ENCODE measurements at regions not wholly inside any gene's neighbourhood (a gene's known extent, or its start where the extent isn't known, plus 50 kb on each side); places are given as distances from the start of the nearest gene placed in this dataset.
"Not testable (repeated sequence)": the region's sequence is repeated elsewhere in the genome, so short reads cannot be mapped to it uniquely, and the experiment has no call there.

DNA sequence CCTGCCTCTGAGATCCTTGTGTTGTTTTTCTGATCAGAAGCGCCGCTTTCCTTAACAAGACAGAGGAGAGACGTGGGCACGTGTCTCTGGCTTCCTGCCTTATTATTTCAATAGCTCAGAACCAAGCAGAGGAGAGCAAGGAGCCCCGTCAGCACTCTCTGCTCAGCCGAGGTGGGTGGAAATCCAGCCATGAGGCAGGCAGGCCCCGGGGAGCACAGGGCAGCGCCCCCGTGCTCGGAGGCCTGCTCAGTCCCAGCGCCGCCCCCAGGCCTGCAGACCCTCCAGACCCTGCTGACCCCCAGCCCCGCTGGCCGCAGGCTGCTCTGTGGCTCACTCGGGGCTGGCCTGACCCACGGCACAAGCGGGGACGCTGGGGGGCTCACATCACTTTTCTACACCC is 162.8 kb downstream of the BRD1 start:
- Mint-ChIP-seq H3K36me3 (peaks cover 2% of the 10 kb centered on the region), H3K27me3 (peaks cover 5% of the 10 kb centered on the region), H3K27ac (no peak overlapping the region), H3K9me3 (peaks cover 3% of the 10 kb centered on the region), H3K4me1 (peaks cover 15% of the 10 kb centered on the region), H3K4me3 (no peak overlapping the region)
- DNase-seq (ENCODE audit: low spot score in 2 of 2) (no peak), ATAC-seq (ENCODE audit: low read depth) (no peak)

DNA sequence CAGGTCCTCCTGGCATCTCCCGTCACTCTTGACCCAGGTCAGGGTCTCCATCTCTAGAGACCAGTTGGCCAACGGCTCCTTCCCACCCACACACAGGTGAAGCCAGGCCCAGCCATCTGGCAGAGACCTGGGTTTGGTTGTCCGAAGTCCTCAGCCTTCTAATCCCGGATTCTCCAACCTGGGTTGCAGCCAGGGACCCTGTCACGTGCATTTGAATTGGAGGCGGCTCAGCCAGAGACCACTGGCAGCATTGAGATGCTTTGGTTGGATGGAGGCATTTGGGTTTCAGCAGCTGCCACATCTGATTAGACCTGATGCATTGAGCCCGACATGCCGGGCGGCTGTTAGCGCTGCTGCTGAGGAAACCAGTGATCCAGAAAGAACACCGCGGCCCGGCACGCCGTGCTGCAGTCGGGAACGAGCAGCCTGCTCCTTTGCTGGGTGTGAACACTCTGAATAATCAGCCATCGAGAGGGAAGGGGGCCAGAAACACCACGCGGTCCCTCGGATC is 163.2 kb downstream of the BRD1 start:
- no peak overlapping the region for H3K27ac Mint-ChIP-seq
- H3K9me3 Mint-ChIP-seq = peaks cover 3% of the 10 kb centered on the region
- DNase-seq (ENCODE audit: low spot score in 2 of 2) (no peak), ATAC-seq (ENCODE audit: low read depth) (no peak)
- peaks cover 15% of the 10 kb centered on the region for H3K4me1 Mint-ChIP-seq
- H3K4me3 Mint-ChIP-seq = no peak overlapping the region
- H3K27me3 Mint-ChIP-seq = peaks cover 5% of the 10 kb centered on the region
- H3K36me3 Mint-ChIP-seq = peaks cover 2% of the 10 kb centered on the region

DNA sequence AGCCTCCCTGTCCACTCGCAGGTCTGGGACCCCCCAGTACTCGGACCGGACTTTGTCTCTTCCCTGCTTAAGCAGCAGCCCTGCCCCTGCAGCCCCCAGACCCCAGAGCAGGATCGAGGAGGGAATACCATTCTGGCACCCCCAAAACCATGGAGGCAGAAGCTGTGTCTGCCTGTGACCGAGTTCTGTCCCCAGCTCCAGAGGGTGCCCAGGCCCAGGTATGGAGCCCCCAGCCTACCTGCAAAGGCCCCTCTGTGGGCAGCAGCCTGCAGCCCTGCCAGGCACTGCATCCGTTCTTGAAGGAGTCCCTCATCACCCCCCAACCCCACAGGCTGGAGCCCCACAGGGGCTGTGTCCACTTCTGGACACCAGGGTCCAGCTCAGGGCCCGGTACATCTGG is 163.8 kb downstream of the BRD1 start:
- H3K4me3 Mint-ChIP-seq = no peak overlapping the region
- no peaks in the 10 kb centered on the region for H3K9me3 Mint-ChIP-seq
- H3K27me3 Mint-ChIP-seq = peaks cover 2% of the 10 kb centered on the region
- peaks cover 15% of the 10 kb centered on the region for H3K4me1 Mint-ChIP-seq
- H3K36me3 Mint-ChIP-seq = no peaks in the 10 kb centered on the region
- no peak overlapping the region for H3K27ac Mint-ChIP-seq
- DNase-seq (ENCODE audit: low spot score in 2 of 2) (no peak), ATAC-seq (ENCODE audit: low read depth) (no peak)

DNA sequence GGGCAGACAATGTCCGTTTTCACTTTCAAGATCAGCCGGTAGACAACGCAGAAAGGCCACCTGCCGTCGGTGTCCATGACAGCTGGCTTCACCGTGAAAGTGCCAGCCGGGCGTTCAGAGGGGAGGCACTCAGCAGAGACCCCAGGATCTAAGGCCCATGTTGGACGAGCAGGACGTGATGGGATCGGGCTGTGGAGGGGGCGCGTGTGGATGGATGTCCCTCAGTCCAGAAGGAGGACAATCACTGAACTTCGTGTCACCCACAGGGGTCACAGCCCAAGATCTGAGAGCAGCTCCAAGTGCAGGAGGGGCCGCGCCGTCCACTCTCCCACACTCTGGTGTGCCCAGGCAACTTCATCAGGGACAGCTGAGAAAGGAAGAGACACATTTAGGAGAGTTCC is 164.4 kb downstream of the BRD1 start:
- Mint-ChIP-seq H3K9me3 (no peaks in the 10 kb centered on the region), H3K4me3 (no peak overlapping the region), H3K27ac (no peak overlapping the region), H3K4me1 (peaks cover 15% of the 10 kb centered on the region), H3K27me3 (peaks cover 1% of the 10 kb centered on the region), H3K36me3 (no peaks in the 10 kb centered on the region)
- DNase-seq (ENCODE audit: low spot score in 2 of 2) (no peak), ATAC-seq (ENCODE audit: low read depth) (no peak)

DNA sequence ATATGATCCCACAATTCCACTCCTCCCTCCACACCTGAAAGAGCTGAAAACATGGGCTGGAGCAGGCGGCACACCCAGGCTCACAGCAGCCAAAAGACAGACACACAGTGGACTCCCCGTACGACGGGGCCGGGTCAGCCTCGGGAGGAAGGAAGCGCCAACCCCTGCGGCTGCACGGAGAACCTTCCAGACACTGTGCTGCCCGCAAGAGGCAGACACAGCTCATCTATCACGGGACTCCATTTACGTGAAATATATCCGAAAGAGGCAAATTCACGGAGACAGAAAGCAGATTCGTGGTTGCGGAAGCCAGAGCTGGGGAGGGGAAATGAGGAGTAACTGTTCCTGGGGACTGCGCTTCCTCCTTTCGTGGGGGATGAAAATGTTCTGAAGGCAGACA is 165.0 kb downstream of the BRD1 start:
- no peak for ATAC-seq (ENCODE audit: low read depth)
- no peak overlapping the region for H3K4me3 Mint-ChIP-seq
- no peak for DNase-seq (ENCODE audit: low spot score in 2 of 2)
- peaks cover 19% of the 10 kb centered on the region for H3K4me1 Mint-ChIP-seq
- H3K36me3 Mint-ChIP-seq = no peaks in the 10 kb centered on the region
- peaks cover 1% of the 10 kb centered on the region for H3K27me3 Mint-ChIP-seq
- no peaks in the 10 kb centered on the region for H3K9me3 Mint-ChIP-seq
- no peak overlapping the region for H3K27ac Mint-ChIP-seq

DNA sequence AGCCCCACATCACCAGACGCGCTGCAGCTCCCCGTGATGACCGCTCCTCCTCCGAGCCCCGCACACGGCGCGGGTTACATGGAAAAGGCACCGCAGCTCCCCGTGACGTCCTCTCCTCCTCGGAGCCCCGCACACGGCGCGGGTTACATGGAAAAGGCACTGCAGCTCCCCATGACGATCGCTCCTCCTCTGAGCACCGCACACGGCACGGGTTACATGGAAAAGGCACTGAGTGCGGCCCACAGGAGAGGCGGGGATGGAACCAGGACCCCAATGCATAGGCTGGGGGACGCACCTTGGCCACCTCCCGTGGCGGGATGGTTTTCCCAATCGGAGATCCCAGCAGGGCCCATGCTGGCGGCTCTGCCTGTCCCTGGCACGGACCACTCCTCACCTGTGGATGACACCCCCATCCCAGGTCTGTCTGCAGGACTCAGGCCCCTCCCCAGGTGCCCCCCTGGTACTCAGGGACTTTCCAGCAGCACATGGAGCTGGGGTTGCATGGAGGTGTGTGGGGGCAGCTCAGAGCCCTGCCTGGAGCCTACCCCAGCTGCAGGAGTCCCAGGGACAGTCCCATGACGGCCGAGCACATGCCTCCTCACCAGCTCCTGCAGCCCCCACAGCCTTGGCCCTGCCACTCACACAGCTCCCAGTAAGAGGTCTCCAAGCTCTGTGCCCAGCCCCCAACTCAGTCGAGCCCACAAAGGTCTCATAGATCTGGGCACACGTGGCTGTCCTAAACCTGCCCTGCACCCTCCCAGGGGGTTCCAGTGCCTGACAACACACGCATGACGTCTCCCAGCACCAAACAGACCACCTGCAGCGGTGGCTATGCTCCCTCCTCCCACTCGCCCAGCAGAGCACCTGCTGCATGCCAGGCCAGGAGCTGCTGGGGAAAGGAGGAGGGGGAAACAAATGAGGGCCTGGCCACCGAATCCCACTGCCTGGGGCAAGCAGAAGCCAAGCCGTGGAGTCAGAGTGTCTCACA is 166.6 kb downstream of the BRD1 start:
- peaks cover 16% of the 10 kb centered on the region for H3K4me1 Mint-ChIP-seq
- H3K36me3 Mint-ChIP-seq = no peaks in the 10 kb centered on the region
- DNase-seq (ENCODE audit: low spot score in 2 of 2) (no peak), ATAC-seq (ENCODE audit: low read depth) (no peak)
- no peaks in the 10 kb centered on the region for H3K9me3 Mint-ChIP-seq
- H3K27ac Mint-ChIP-seq = no peak overlapping the region
- no peak overlapping the region for H3K4me3 Mint-ChIP-seq
- H3K27me3 Mint-ChIP-seq = peaks cover under 1% of the 10 kb centered on the region

DNA sequence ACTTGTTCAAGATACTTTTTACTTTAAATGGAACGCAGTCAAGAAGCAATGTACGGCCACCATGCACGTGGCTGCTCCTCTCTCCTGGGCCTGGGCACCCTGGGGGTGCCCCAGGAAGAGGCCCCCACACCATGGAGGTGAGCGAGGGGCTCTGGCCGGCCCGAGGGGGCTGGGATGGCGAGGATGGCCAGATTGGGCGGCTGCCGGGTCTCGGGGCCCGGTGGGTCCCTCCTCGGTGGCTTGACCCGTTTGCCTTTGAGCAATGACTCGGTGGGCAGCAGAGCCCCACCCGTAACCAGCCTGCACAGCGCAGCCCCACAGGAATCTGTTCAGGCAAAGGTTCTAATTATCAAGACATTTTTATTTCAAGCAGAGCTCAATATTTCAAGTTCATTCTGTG is 167.4 kb downstream of the BRD1 start:
- DNase-seq (ENCODE audit: low spot score in 2 of 2) (no peak), ATAC-seq (ENCODE audit: low read depth) (no peak)
- no peak overlapping the region for H3K27ac Mint-ChIP-seq
- peaks cover 3% of the 10 kb centered on the region for H3K36me3 Mint-ChIP-seq
- no peak overlapping the region for H3K4me3 Mint-ChIP-seq
- no peaks in the 10 kb centered on the region for H3K9me3 Mint-ChIP-seq
- H3K4me1 Mint-ChIP-seq = peaks cover 18% of the 10 kb centered on the region
- no peaks in the 10 kb centered on the region for H3K27me3 Mint-ChIP-seq

DNA sequence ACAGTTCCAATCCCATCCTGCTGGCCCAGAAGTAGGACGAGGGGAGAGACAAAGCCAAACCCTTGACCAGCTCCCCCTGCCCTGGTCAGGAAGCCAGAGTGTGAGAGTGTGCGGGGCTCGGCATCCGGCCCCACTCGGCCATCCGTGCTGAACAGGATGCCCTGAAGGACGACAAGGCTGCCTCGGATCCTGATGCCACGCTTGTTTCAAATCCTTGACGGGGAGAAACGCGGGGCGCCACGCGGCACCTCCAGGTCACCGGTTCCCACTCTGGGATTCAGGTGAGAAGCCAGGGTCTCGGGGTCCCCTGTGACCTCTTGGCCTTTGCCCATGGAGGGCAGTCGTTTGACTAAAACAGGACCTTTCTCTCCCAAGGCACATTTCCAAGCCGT is 167.8 kb downstream of the BRD1 start:
- H3K27me3 Mint-ChIP-seq = no peaks in the 10 kb centered on the region
- H3K4me3 Mint-ChIP-seq = no peak overlapping the region
- no peaks in the 10 kb centered on the region for H3K9me3 Mint-ChIP-seq
- ATAC-seq (ENCODE audit: low read depth) (no peak), DNase-seq (ENCODE audit: low spot score in 2 of 2) (no peak)
- H3K4me1 Mint-ChIP-seq = peaks cover 18% of the 10 kb centered on the region
- peaks cover 3% of the 10 kb centered on the region for H3K36me3 Mint-ChIP-seq
- no peak overlapping the region for H3K27ac Mint-ChIP-seq

DNA sequence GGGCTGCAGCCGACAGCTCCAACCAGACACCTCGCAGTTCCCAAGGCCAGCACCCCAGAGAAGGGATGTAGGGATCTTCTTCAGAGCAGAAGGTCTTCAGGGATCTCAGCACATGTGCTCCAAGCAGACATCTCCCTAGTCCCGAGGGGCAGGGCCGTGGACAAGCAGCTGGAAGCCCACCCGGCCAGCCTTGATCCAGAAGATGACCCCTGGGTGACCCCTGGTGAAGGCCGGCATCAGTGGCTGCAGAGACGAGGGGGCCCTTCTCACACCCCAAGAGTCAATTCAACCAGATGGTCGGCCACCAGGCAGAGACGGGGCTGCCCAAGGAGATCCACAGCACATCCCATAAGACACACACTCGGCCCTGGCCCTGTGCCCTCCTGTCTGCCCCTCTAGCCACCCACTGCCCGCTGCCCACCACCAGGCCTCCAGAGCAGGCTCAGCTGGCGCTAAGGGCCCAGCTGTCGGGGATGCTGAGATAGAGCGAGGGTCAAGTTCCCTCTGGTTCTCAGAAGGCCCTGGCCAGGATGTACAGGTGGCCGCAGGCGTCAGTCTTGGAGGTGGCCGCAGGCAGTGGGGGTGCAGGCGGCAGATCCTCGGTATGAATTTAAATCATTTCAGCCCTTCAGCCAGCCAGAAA is 168.3 kb downstream of the BRD1 start:
- ATAC-seq (ENCODE audit: low read depth) (no peak), DNase-seq (ENCODE audit: low spot score in 2 of 2) (no peak)
- no peak overlapping the region for H3K27ac Mint-ChIP-seq
- peaks cover 18% of the 10 kb centered on the region for H3K4me1 Mint-ChIP-seq
- peaks cover 3% of the 10 kb centered on the region for H3K36me3 Mint-ChIP-seq
- H3K9me3 Mint-ChIP-seq = no peaks in the 10 kb centered on the region
- no peak overlapping the region for H3K4me3 Mint-ChIP-seq
- no peaks in the 10 kb centered on the region for H3K27me3 Mint-ChIP-seq

DNA sequence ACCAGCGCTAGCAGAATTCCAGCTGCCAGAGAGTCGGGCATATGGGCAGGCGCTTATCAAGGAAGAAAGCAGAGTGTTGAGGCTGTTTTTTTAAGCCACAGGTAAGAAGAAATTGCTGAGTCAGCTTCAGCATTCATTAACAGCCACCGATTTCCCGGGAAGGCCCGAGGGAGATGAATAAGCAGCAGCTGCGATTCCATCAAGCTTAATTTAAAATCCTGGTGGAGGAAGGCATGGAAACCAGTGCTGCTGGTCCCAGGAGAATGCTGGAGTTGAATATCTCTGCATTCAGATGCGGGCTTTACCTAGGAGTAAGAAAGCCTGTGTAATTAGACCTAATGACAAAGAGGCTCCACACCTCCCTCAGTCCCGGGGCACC is 168.8 kb downstream of the BRD1 start:
- Mint-ChIP-seq H3K27me3 (no peaks in the 10 kb centered on the region), H3K36me3 (peaks cover 3% of the 10 kb centered on the region), H3K27ac (no peak overlapping the region), H3K4me3 (no peak overlapping the region), H3K4me1 (peaks cover 18% of the 10 kb centered on the region), H3K9me3 (no peaks in the 10 kb centered on the region)
- ATAC-seq (ENCODE audit: low read depth) (no peak), DNase-seq (ENCODE audit: low spot score in 2 of 2) (no peak)

DNA sequence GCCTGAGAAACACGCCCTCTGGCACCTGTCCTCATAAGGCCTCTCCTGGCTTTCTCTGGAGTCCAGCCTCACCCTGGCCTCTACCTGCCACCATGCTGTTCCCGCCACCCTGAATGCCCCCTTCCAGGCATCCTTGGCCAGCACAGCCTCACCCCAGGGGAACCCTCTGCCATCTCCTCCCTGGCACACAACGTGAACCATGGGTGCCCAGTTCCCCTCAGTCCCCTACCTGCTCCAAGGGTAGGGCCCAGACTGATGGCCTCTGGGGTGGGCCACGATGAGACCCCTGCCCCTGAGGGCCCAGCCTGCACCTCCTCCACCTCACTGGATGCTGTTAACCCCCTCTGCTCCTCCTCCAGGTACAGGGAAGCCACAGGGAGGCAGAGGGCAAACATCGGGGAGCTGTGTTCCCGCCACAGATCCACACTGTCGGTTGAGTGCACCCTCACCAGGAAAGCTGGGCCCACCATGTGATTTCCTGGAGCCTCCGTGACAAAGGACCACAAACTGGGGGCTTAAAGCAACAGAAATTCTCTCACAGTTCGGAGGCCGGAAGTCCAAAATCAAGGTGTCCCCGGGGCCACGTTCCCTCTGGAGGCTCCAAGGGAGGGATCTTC is 169.6 kb downstream of the BRD1 start:
- Mint-ChIP-seq H3K27me3 (no peaks in the 10 kb centered on the region), H3K4me1 (peaks cover 18% of the 10 kb centered on the region), H3K4me3 (peak overlapping the region; percentile 94), H3K36me3 (peaks cover 3% of the 10 kb centered on the region), H3K9me3 (no peaks in the 10 kb centered on the region), H3K27ac (peak overlapping the region; percentile 81)
- DNase-seq (ENCODE audit: low spot score in 2 of 2) = no peak
- no peak for ATAC-seq (ENCODE audit: low read depth)

DNA sequence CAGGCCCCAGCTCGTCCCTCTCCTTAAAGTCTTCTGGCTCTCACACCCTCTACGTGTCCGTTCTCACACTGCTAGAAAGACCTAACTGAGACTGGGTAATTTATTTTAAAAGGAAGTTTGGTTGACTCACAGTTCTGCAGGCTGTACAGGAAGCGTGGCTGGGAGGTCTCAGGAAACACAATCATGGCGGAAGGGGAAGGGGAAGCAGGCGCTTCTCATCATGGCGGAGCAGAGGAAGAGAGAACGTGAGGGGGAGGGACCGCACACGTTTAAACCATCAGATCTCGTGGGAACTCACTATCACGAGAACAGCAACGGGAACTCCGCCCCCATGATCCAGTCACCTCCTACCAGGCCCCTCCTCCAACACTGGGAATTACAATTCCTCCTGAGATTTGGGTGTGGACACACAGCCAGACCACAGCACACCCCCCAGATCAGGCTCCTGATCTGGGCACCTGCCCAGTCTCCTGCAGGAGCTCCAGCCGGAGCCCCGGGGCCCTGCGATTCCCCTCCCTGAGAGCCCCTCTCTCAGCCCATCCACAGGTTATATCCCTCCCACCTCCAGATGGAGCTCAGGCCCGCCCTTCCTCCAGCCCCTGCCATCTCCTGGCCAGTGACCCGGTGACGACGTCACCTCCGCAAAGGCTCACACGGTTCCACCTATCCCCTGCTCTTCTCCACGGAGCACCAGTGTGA is 170.2 kb downstream of the BRD1 start:
- peak; percentile 42 to 67 for DNase-seq (ENCODE audit: low spot score in 2 of 2)
- Mint-ChIP-seq H3K4me1 (peaks cover 18% of the 10 kb centered on the region), H3K27me3 (no peaks in the 10 kb centered on the region), H3K36me3 (peaks cover 6% of the 10 kb centered on the region), H3K27ac (peak overlapping the region; percentile 81), H3K9me3 (no peaks in the 10 kb centered on the region), H3K4me3 (peak overlapping the region; percentile 94)
- ATAC-seq (ENCODE audit: low read depth) = peak; percentile 88

DNA sequence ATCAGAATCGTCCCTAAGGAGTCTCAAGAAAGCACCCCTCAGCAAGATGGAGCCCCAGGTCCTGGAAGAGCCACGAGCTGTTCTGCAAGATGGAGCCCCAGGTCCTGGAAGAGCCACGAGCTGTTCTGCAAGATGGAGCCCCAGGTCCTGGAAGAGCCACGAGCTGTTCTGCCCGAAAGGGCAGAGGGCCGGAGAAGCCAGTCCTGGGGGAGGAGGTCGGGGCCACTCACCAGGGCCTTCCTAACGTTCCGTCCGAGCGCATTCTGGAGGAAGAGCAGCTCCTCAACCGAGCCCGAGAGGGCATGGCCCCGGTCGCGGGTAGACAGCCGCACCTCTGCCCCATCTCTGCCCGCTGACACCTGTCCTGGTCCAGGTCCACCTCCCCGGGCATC is 170.8 kb downstream of the BRD1 start:
- not testable (repeated sequence) for H3K36me3 Mint-ChIP-seq, H3K9me3 Mint-ChIP-seq, H3K27me3 Mint-ChIP-seq
- ATAC-seq (ENCODE audit: low read depth) (peak; percentile 63), DNase-seq (ENCODE audit: low spot score in 2 of 2) (peak in 1 of 2 donors; percentile 53)
- Mint-ChIP-seq H3K4me3 (peak overlapping the region; percentile 94), H3K4me1 (peaks cover 18% of the 10 kb centered on the region), H3K27ac (peak overlapping the region; percentile 81)
